Activated CD8-positive, alpha-beta memory T cell treated with anti-CD3 and anti-CD28 coated beads for 36 hours (primary cell): ENCODE measurements at regions not wholly inside any gene's neighbourhood (a gene's known extent, or its start where the extent isn't known, plus 50 kb on each side); places are given as distances from the start of the nearest gene placed in this dataset.
"Not testable (repeated sequence)": the region's sequence is repeated elsewhere in the genome, so short reads cannot be mapped to it uniquely, and the experiment has no call there.

Experiments used
- CTCF ChIA-PET: fragments of 350-600 bp; sonication (Branson Sonifier 250); formaldehyde crosslinking; loops from one replicate; lab custom pipeline; 2021; ENCODE audit warnings: antibody characterized with exemption; lab: Charles Lee
- POLR2A ChIA-PET: fragments of 350-600 bp; sonication (Branson Sonifier 250); formaldehyde crosslinking; loops from one replicate; lab custom pipeline; 2021; ENCODE audit warnings: antibody characterized with exemption; lab: Charles Lee

DNA sequence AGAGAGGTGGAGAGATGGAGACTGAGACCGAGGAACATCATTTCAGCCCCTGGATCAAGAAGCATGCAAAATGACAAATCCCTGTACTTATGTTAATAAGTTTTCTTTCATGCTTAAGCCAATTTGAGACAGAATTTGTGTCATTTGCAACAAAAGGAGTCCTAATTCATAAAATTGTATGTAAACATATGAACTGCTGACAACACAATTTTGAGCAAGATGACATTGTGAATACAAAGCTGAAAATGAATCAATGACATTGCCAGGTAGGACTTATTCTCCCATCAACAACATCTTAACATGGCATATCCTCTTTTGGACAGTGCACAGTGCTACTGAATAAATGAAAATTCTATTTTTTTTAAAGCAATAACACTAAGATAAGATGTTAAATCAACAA lies 264.0 kb downstream of the WDR11 start:
- CTCF ChIA-PET, result no interaction called here
- POLR2A ChIA-PET, result no interaction called here

- POLR2A ChIA-PET, result no interaction called here
- CTCF ChIA-PET, result interaction anchor here (0.6 kb wide), 1 partner anchor 137 kb away, joined by 3 read pairs; no protein-coding TSS in a partner anchor
Observed at GRCh38 chr10:121121462-121121861, 270.3 kb downstream of the WDR11 start.

DNA sequence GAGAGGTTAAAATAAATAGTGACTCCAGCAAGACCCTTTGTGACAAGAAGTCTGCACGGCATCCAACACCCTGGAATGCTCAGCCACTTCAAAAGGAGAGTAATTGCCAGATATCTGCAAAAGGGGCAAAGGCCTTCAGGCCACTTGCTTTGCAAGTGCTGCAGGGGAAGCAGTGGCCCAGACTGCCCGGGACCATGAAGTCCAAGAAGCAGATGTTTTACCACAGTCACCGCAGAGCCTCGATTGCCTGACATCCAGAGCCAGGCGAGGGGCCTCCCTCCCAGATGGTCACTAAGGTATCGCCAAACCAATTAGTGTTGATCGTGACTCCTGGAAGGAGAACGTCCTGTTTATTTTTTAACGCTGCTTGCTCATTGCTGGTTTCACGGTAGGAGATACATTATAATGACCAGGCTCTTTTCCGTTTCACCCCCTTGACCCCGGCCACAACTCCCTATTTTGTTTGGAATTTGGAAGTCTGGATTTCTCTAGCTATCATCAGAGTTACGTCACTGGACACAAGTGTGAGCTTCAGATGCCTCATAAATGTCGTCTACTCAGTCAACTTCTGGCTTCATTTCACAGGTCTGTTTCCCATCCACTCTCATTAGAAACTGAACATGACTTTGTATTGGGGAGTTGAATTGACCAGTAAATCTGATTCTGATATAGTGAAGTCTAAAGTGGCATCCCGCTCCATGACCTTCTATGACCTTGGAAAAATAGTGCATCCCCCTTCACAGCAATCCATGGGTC lies 276.2 kb downstream of the WDR11 start:
- CTCF ChIA-PET, result no interaction called here
- POLR2A ChIA-PET, result no interaction called here

- ChIA-PET CTCF (no interaction called here), POLR2A (no interaction called here)
Observed at GRCh38 chr10:121128164-121128563, 277.0 kb downstream of the WDR11 start.

DNA sequence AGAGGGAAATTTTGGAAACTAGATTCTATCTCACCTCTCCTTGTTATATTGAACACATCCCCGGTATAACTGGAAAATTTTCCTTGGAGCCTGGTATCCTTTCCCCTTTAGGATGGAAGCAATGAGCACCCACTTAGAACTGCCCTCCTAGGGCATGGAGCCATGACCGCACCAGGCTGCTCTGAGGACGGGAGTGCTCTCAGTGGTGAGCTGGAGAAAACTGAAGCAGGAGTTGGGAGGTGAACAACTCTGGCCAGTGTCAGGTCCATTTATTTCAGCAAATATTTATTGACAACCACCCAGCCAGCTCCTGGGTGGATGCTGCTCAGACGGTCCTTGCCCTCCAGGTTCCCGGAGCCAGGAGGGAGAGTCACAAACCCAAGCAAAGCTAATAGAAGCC lies 278.1 kb downstream of the WDR11 start:
- ChIA-PET CTCF (no interaction called here), POLR2A (no interaction called here)

DNA sequence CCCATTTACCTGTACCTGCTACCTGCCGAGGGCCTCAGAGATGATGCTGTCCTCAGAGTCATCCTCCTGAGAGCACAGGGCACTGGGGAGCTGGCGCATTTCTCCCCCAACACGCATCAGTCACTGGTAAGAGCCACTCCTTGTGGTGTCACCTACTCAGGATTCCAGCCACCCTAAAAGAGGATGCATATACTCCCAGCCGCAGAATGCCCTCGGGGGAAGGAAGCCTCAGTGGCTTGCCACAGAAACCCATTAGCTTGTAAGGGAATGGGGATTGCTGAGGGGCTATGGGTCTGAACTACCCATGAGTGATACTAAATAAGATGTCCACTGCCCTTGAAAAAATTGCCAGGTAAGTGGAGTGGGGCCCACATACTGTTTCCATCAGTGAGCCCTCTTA lies 279.2 kb downstream of the WDR11 start:
- ChIA-PET POLR2A (no interaction called here), CTCF (no interaction called here)

- ChIA-PET POLR2A (no interaction called here), CTCF (no interaction called here)
Observed at GRCh38 chr10:121131014-121131413, 279.9 kb downstream of the WDR11 start.

- ChIA-PET POLR2A (no interaction called here), CTCF (no interaction called here)
Observed at GRCh38 chr10:121131426-121132265, 280.5 kb downstream of the WDR11 start.

- POLR2A ChIA-PET, result no interaction called here
- CTCF ChIA-PET, result no interaction called here
Observed at GRCh38 chr10:121132273-121132672, 281.1 kb downstream of the WDR11 start.

DNA sequence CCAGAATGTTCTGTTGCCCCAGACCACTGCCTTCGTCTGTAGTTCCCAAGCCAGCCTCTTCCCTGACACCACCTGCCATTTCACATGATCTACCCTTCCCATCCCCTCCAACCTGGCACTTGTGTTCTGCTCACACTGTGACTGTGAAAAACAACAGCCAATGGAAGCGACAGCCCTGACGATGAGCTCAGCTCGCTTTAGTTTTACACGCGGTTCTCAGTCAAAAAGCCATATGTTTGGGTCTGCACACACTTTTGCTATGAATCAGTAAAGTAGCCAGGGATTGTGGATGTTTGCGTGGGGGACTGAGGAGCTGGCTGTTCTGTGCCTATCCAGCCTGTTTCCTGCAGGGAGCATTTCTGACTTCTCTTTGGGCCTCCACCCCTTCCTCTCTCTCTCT lies 282.7 kb downstream of the WDR11 start:
- ChIA-PET CTCF (no interaction called here), POLR2A (no interaction called here)

DNA sequence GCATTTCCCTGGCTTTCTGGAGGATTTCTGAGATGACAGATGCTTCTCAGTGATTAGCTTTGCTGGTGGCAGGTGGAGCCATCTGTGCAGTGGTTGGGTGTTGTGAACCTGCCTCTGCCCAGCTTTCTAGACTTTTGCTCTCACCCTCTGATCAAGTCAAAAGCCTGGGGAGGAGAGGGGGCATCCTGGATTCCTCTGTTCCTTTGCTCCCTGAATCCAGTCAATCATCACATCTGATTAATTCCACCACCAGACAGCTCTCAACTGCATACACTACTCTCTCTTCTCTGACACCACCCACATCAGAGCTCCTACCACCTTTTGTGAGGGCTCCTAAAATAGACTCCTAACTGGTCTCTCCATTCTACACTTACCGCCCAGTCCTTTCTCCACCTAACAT lies 283.5 kb downstream of the WDR11 start:
- POLR2A ChIA-PET, result no interaction called here

DNA sequence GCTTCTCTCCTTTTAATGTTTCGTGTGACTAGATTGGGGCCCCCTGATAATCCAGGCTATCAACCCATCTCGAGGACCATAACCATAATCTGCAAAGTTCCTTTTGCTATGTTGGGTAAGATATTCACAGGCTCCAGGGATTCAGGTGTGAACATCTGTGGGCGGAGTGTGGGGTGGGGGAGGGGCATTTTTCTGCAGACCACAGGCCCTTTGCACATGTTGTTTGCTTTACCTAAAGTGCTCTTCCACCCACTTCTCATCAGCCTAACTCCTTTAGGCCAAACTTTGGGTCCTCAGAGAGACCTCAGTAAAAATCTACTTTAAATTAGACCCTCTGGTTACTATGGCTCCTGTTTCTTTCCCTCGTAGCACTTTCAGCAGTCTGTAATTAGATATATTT lies 284.4 kb downstream of the WDR11 start:
- CTCF ChIA-PET, result no interaction called here
- POLR2A ChIA-PET, result no interaction called here

More for the DNA sequence above, 283.5 kb downstream of the WDR11 start:
- CTCF ChIA-PET, result no interaction called here

DNA sequence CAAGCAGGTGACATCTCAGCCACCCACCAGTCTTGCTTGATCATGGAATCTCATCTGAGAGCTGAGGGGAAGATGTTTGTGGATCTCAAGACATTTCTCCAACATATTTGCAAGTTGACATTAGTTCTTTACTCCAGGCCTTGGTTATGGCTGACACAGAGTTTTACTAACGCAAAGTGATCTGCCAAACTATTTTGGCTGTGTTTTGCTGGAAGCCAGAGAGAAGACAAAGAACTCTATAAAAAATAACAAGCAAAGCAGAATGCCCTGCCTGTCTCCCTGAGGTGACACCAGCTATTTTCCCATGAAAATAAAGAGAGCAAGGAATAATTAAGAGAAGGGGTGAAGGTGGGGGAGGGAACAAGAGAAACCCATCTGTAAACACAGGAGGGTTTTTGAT lies 286.4 kb downstream of the WDR11 start:
- ChIA-PET POLR2A (no interaction called here), CTCF (no interaction called here)

GRCh38 chr10:121138112-121138860 lies 287.1 kb downstream of the WDR11 start:
- POLR2A ChIA-PET, result no interaction called here
- CTCF ChIA-PET, result no interaction called here

GRCh38 chr10:121138918-121139317 lies 287.8 kb downstream of the WDR11 start:
- CTCF ChIA-PET, result no interaction called here

DNA sequence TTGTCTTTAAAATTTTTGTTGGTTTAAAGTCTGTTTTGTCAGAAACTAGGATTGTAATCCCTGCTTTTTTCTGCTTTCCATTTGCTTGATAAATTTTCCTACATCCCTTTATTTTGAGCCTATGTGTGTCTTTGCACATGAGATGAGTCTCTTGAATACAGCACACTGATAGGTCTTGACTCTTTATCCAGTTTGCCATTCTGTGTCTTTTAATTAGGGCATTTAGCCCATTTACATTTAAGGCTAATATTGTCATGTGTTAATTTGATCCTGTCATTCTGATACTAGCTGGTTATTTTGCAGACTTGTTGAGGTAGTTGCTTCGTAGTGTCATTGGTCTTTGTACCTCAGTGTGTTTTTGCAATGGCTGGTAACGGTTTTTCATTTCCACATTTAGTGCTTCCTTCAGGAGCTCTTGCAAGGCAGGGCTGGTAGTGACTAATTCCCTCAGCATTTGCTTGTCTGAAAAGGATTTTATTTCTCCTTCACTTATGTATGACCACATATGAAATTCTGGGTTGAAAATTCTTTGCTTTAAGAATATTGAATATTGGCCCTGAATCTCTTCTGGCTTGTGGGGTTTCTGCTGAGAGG lies 294.7 kb downstream of the WDR11 start:
- POLR2A ChIA-PET, CTCF ChIA-PET: not testable (repeated sequence)

More at GRCh38 chr10:121138918-121139317, 287.8 kb downstream of the WDR11 start:
- POLR2A ChIA-PET, result no interaction called here

DNA sequence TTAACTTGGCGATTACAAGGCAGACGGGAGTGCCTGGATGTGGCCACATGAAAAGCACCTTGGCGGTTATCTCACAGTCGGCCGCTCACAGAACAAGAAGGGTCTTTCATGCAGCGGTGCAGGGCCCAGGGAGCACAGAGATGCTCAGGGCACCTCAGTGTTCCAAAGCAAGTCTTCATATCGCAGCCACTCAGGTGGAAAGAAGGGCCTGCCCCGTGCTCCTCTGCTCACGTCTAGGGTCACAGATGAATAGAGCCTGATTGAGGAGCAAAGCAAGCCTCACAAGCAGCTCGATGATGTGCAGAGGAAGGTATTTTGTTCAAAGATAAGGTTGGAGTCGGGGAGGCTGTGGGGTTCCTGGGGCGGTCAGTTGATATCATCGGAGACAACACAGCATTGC lies 297.8 kb downstream of the WDR11 start:
- CTCF ChIA-PET, result no interaction called here
- POLR2A ChIA-PET, result no interaction called here

DNA sequence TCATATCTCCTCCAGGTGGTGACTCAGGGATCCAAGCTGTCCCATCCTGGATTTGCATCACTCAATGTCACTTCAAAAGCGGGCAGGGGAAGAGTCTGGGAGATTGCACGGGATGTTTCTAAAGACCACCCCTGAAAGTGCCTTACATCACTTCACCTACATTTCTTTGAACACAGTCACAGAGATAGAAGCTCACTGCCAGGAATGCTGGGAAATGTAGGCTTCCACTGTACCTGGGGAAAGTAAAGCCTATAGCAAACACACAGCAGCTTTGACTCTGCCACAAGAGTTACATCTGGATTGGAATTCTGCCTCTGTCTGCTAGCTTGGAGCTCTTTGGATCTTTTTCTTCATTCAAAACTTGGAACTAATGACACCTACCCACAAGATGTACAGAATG lies 300.9 kb downstream of the WDR11 start:
- POLR2A ChIA-PET, result no interaction called here
- CTCF ChIA-PET, result no interaction called here

DNA sequence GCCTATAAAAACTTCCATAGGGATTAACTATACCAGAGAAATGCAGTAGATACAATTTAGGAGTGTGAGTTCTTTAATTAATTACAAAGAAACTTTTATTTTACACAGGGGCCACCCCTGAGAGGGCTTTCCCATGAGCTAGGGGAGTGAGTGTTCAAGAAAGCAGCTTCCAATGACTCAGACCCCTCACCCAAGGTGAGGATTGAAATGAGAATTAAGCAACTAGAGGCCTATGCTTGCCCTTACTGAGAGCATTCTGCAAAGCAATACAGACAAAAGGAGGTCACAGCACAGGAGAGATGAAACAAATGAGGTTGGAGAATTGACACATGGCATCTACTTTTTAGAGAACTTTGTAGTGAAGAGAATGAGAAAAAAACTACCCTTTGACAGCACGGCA lies 301.8 kb downstream of the WDR11 start:
- CTCF ChIA-PET, result no interaction called here
- POLR2A ChIA-PET, result no interaction called here

GRCh38 chr10:121154310-121154709 lies 303.1 kb downstream of the WDR11 start:
- ChIA-PET POLR2A (no interaction called here), CTCF (no interaction called here)
